HS-27A (cell line): ENCODE measurements at regions not wholly inside any gene's neighbourhood (a gene's known extent, or its start where the extent isn't known, plus 50 kb on each side); places are given as distances from the start of the nearest gene placed in this dataset.

ENCODE experiments used
- DNase-seq: peaks from one replicate; pipeline ENCODE4 v3.0.0-alpha.2; 2012; ENCODE audit warnings: low read depth, missing footprints

- no peak for DNase-seq
These were observed 50.2 kb upstream of the BCL11A start for GRCh38 chr2:60603533-60604190.

GRCh38 chr2:60604486-60605064 lies 51.1 kb upstream of the BCL11A start:
- DNase-seq = no peak

GRCh38 chr2:60605866-60606265 lies 52.4 kb upstream of the BCL11A start:
- DNase-seq = no peak

- no peak for DNase-seq
These were observed 55.2 kb upstream of the BCL11A start for GRCh38 chr2:60608679-60609078.

GRCh38 chr2:60612033-60612432 lies 58.6 kb upstream of the BCL11A start:
- DNase-seq = no peak

- no peak for DNase-seq
These were observed 60.9 kb upstream of the BCL11A start for GRCh38 chr2:60614319-60614718.

- no peak for DNase-seq
These were observed 68.4 kb upstream of the BCL11A start for GRCh38 chr2:60621688-60622429.

GRCh38 chr2:60623040-60623439 lies 69.6 kb upstream of the BCL11A start:
- no peak for DNase-seq

GRCh38 chr2:60627412-60627811 lies 74.0 kb upstream of the BCL11A start:
- DNase-seq = no peak

- no peak for DNase-seq
These were observed 74.6 kb upstream of the BCL11A start for GRCh38 chr2:60628026-60628425.

GRCh38 chr2:60628615-60629304 lies 75.3 kb upstream of the BCL11A start:
- no peak for DNase-seq

GRCh38 chr2:60629305-60629662 lies 75.8 kb upstream of the BCL11A start:
- DNase-seq = no peak

- no peak for DNase-seq
These were observed 76.4 kb upstream of the BCL11A start for GRCh38 chr2:60629801-60630385.

- DNase-seq = no peak
These were observed 80.2 kb upstream of the BCL11A start for GRCh38 chr2:60633615-60634014.

GRCh38 chr2:60634438-60634837 lies 81.0 kb upstream of the BCL11A start:
- DNase-seq = no peak

- DNase-seq = no peak
These were observed 88.6 kb upstream of the BCL11A start for GRCh38 chr2:60641811-60642788.

GRCh38 chr2:60643747-60644146 lies 90.3 kb upstream of the BCL11A start:
- no peak for DNase-seq

GRCh38 chr2:60644951-60645350 lies 91.5 kb upstream of the BCL11A start:
- DNase-seq = no peak

GRCh38 chr2:60648191-60648590 lies 94.7 kb upstream of the BCL11A start:
- DNase-seq = no peak

GRCh38 chr2:60649721-60650120 lies 96.3 kb upstream of the BCL11A start:
- DNase-seq = no peak

GRCh38 chr2:60652832-60653340 lies 99.4 kb upstream of the BCL11A start:
- DNase-seq = no peak
